ENCODE measurements at regions not wholly inside any gene's neighbourhood (a gene's known extent, or its start where the extent isn't known, plus 50 kb on each side); places are given as distances from the start of the nearest gene placed in this dataset.
A peak's percentile ranks its signal among the peaks of the same experiment; 100 is the strongest.
"Not testable (repeated sequence)": the region's sequence is repeated elsewhere in the genome, so short reads cannot be mapped to it uniquely, and the experiment has no call there.

DNA sequence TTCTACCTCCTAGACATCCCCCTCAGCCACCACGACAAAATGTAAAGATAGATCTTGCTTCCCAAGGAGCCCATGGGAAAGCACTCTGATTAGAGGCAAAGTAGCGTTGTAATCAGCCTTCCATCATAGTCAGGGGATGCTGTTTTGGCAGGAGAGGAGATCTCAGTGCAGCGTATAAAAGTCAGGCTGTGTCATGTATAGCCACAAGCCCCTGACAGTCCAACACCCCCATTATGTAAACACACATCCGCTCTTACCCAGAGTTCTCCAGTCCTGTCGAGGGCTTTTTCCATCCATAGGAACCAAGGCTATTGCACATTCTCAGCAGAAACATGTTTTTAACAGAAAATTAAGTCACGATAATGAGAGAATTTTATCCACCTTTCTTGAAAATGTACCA, 156.3 kb downstream of the CYSLTR2 start:
- no peak for DNase-seq

- no peak for DNase-seq
Measured at GRCh38 chr13:48813518-48813917, 159.8 kb downstream of the CYSLTR2 start.

DNA sequence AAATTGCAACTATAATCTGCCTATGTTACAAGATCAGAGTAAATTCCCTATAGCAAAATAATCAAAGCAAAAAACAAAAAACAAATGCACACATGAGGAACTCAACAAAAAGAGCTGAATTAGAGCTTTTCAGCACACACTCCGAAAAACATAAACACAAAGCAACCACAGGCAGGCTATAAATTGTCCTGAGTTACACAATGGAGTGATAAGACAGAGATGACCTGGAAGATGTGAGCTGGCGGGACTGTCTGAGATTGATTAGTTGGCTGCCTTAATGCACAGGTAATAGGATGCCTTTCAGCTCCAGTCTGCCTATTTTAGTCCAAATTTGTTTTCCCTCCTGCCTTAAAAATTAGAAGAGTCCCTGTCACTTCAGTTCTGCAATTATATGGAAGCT, 159.0 kb upstream of the FNDC3A start:
- no peak for DNase-seq

DNA sequence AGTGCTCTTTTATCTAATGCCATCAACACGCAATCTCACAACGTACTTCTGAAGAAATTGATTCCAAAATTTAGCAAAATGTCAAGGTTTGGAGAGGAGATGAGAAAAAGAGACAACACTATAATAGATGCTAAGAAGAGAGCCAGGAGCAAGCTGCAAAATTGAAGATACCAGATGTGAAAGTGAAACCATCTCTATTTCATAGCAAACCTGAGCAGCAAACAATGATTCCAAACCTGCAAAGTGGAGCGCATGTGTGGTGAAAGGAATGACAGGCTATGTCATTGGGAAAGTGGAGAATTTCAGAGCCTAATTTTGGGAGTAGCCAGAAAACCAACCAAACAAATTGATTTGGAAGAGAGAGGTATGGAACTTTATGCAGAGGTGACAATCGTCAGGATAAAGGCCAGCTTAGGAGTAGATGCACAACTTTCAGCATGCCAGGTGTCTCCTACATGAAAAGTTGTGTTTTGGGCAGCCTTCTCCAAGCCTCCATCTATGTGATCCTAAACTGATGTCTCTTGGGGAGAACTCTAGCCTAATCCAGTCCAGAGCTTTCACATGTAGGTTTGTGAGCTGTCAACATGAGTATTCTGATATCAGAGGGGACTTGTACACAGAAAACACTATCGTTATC, 158.4 kb upstream of the FNDC3A start:
- DNase-seq = no peak

DNA sequence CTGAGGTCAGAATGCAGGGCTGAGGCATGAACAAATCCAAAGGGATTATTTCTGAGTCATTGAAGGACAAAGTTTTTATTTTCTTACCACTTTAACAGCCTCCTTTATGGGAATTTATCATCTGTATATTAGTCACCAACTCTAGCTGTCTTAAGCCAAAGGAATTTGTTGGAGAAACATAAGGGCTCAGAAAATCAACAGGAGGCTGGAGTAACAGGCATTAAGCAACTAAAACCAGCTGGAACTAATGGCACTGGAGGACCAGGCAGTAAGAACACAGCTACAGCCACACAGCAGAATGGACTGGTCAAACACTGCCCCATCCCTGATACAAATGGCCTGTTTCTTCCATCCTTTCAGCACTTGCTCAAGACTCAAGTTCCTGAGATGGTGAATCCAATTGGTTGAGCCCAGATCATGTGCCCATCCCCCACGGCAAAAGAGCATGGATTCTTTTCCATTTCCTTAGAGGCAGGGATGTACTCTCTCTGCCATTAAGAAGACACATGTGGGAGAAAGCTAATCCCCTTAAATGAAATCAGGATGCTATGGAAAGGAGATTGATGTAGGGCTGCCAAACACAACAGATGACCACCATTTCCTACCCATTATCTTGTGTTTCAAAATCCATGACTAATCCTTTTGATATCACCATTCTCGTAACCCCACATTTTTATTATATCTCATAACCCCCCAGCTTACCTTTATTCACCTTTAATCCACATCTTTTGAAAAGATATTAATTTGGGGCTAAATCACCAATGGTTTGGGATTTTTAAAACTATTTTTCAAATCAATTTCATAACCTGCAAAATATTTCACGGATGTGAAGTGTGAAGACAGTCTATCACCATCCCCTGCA, 157.0 kb upstream of the FNDC3A start:
- DNase-seq = peak; percentile 88

DNA sequence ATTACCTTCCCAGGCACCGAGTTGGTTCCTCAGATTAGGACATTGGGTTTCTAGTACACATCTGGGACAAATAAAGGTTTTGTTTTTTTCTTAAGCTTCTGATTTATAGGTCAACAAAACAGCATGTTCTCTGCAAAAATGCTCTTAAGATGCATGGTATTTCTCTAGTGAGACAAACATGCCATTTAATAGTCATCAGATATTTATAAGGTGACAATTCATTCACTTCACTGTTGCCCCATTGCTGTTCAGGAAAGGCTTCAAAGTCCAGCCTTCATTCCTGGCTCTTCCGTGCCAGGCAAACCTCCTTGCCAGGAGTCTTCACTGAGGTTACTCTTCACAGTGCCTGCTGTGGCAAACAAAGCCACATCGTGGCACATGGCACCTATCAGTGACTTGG, 156.3 kb upstream of the FNDC3A start:
- no peak for DNase-seq

DNA sequence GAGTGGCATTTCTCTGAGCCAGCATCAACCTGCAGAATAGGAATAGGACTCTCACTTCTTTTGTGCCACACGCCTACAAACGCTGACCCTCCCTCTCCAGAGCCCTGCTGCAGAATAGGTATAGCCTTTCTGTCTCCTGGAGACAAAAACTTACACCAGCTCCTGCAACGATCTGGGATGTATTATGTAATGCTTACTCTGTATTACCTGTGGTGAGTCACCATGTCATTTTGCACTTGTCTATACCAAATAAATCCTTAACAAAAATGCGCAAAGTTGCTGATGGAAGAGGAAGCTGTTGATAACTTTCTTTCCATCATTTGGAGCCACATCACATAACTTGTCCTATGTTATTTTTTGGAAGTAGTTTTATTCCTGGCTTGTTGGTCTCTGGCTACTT, 155.8 kb upstream of the FNDC3A start:
- DNase-seq = no peak

GRCh38 chr13:48823526-48823925, 152.2 kb upstream of the FNDC3A start:
- not testable (repeated sequence) for DNase-seq

GRCh38 chr13:48826039-48826438, 149.7 kb upstream of the FNDC3A start:
- no peak for DNase-seq

DNA sequence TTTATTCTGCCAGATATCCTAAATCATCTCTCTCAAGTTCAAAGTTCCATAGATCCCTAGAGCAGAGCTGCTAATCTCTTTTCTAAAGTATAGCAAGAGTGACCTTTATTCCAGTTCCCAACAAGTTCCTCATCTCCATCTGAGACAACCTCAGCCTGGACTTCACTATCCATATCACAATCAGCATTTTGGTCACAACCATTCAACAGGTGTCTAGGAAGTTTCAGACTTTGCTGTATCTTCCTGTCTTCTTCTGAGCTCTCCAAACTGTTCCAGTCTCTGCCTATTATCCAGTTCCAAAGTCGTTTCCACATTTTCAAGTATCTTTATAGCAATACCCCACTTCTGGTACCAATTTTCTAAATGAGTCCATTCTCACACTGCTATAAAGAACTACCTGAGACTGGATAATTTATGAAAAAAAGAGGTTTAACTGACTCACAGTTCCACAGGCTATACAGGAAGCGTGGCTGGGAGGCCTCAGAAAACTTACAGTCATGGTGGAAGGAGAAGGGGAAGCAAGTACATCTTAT, 148.7 kb upstream of the FNDC3A start:
- DNase-seq = not testable (repeated sequence)

DNA sequence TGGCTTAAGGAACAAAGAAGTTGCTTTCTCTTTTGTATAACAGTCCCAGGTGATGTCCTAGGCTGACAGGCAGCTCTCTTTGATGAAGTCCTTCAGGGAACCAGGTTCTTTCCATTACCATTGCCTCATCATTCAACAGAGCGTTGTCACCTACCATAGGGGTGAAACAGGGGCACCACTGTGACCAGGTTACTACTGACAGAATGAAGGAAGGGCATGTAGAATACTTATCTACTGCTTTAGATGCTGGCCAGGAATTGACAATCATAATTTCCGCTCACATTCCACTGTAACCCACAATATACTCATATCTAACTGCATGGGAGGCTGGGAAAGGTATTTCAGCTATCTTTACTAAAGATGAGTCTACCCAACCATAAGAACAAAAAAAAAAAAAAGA, 148.0 kb upstream of the FNDC3A start:
- DNase-seq = no peak

- DNase-seq = no peak
Measured at GRCh38 chr13:48828962-48829411, 146.7 kb upstream of the FNDC3A start.

DNA sequence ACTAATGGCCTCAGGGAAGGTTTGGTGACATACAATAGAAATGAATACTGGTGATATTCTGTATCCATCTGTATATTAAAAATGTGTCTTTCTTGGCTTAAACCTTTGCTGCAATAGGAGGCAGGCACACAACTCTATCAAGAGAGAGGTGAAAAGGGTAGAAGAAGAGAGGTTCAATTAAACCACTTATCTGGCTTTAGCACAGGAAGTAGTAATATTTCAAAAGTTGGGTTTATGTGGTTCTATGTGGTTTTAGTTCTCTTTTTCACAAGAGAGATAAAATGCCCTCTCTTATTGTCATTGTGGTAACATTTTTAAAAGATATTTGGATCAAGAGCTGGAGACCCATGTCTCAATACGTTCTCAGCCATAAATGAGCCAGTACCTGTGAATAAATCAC, 146.2 kb upstream of the FNDC3A start:
- DNase-seq = no peak

DNA sequence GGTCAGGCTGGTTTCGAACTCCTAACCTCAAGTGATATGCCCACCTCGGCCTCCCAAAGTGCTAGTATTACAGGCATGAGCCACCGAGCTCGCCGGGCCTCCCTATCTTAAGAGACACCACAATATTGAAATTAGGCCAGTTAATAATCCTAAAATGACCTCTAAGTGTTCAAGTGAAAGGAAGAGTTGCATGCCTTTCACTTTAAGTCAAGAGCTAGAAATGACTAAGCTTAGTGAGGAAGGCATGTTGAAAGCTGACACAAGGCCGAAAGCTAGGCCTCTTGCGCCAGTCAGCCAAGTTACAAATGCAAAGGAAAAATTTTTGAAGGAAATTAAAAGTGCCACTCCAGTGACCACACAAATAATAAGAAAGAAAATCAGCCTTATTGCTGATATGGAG, 144.5 kb upstream of the FNDC3A start:
- DNase-seq = no peak

- DNase-seq = no peak
Measured at GRCh38 chr13:48833412-48833811, 142.3 kb upstream of the FNDC3A start.

GRCh38 chr13:48835326-48835725, 140.4 kb upstream of the FNDC3A start:
- not testable (repeated sequence) for DNase-seq

DNA sequence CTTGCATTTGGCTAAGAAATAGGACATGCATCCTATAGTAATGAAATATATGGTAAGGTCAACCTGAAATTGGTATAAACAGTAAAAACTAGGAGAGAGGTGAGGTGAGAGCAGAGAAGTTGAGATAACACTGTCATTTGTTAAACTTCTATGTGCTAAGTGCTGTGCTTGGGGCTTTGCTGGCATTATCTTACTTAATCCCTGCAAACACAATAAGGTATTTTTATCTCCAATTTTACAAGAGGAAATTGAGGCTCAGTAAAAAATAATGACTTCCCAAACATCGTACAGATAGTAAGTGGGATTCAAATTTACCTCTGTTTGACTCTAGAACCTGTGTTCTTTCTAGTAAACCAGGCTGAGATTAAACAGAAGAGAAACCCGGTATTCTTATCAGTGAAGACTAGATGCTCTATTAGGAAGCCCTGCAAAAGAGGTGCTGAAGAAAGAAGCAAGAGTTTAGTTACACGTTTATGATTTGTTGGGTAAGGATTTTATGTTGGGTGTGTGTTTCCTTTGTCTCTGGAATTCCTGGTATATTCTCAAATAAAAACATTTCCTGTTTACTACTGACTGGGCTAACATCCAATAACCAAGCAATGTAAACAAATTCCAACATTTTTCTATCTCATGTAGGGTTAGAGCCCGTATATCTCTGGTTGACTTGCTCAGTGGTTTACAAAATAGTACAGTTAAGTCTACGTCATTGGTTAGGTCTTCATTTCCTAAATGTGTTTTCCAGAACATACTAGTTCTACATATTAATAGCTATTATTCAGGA, 137.3 kb upstream of the FNDC3A start:
- DNase-seq = no peak

- no peak for DNase-seq
Measured at GRCh38 chr13:48839171-48839570, 136.5 kb upstream of the FNDC3A start.

- no peak for DNase-seq
Measured at GRCh38 chr13:48840366-48840765, 135.3 kb upstream of the FNDC3A start.

DNA sequence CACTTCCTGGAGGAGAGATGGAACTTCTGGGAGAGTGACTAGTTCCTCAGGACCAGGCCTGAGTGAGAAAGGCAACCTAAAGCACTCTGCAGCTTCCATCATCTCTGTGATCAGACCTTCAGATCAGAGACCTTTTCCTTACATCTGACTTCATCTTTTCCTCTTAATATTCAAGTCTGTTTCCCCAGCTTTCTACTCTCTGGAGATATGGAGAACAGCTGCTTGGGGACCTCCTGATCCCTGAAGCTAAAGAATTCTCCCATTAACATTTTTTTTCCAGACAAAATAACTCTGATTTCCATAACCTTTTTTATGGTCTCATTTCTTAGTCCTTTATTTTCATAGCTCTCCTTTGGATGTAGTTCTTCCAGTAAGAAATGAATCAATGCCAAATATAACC, 133.4 kb upstream of the FNDC3A start:
- DNase-seq = no peak

GRCh38 chr13:48843630-48844380, 131.9 kb upstream of the FNDC3A start:
- DNase-seq = no peak

DNA sequence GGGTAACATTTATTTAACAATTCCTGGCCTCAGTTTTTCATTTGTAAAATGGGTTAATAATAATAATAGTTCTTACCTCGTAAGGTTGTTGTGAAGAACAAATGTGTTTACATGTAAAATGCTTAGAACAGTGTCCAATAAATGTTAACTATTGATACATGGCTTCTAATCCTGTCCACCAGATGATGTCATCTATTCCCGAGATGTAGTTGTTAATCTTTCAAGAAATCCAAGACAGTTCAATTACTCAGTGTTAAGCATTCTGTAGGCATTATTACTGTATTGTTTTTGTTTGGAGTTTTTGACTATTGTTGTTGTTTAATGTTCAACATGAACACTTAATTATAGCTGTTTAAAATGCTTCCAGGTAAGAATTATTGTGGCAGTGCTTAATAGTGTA, 131.0 kb upstream of the FNDC3A start:
- DNase-seq = no peak

- no peak for DNase-seq
Measured at GRCh38 chr13:48849515-48849914, 126.2 kb upstream of the FNDC3A start.

Measured in amniotic stem cell (primary cell).